RCC 7860 (cell line): ENCODE measurements at regions not wholly inside any gene's neighbourhood (a gene's known extent, or its start where the extent isn't known, plus 50 kb on each side); places are given as distances from the start of the nearest gene placed in this dataset.
"Not testable (repeated sequence)": the region's sequence is repeated elsewhere in the genome, so short reads cannot be mapped to it uniquely, and the experiment has no call there.

ENCODE experiments used
- DNase-seq: peaks from one replicate; pipeline ENCODE4 v3.0.0-alpha.2; 2015; ENCODE audit warnings: low spot score
- FAIRE-seq: peaks from 2 replicates; lab custom pipeline; 2012; peaks lifted over from hg19 to GRCh38; lab: Jason Lieb, UNC

DNA sequence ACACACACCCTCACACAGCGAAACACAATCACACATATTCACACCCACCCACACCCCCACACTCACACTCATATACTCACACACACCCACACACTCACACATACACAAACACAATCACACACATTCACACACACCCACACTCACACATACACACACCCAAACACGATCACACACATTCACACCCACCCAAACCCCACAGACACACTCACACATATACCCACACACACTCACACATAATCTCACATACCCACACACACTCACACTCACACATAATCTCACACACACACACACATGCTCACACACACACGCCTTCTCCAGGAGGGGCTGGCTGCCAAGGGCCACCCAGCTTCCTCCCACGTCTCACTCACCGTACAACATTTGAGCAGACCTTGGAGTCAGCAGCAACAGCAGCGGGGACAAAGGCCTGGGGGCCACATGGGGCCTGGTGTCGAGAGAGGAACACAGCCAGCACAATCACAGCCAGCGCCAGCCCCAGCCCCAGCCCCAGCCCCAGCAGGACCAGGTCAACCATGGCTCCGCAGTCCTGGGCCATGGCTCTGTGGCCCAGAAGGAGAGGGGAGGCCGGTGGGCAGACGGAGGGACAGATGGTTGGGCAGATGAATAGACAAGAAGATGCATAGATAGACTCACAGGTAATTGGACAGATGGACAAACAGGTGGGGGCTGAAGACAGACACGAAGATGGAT lies 932.9 kb downstream of the TUBA3C start:
- not testable (repeated sequence) for DNase-seq, FAIRE-seq

DNA sequence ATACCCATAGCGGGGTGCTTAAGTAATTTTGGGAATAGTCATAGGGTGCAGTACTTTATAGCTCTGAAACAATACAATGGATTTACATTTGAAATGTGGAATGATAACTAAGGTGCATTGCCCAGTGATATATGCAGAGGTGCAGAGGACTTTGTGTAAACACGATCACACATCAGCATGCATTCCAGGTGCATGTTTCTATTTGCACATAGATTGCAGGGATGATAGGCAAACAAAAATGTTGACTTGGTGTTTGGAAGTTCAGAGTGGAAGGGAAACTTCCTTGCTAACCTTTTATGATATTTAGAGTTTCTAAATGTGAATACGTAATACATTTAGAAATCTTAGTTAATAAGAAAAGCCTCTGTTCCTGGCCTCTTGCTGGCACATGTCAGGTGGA lies 941.5 kb downstream of the TUBA3C start:
- not testable (repeated sequence) for FAIRE-seq, DNase-seq

DNA sequence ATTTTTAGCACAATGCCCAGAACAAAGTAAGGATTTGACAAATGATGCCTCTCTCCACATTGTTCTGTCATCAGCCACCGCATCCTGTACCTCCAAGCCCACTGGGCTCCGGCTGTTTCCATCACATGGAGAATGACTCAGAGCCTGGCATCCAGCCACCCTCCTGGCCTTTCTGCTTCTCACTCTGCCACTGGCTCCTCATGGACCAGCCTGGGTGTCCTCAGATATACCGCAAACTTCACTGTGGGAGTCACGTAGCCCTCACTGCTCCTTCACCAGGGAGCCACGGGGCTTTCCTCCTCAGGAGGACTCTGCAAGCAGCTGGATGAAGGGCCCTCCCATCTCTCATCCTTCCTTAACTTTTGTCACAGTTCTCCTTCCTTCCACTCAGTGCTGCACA lies 943.0 kb downstream of the TUBA3C start:
- DNase-seq = peak; percentile 31

DNA sequence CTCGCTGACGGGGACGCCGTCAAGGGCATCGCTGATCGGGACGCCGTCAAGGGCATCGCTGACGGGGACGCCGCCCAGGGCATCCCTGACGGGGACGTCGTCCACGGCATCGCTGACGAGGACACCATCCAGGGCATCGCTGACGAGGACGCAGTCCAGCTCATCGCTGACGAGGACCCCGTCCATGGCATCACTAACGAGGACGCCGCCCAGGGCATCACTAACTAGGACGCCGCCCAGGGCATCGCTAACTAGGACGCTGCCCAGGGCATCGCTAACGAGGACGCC lies 945.2 kb downstream of the TUBA3C start:
- DNase-seq (no peak), FAIRE-seq (no peak)

More for the DNA sequence above, 943.0 kb downstream of the TUBA3C start:
- FAIRE-seq = not testable (repeated sequence)

DNA sequence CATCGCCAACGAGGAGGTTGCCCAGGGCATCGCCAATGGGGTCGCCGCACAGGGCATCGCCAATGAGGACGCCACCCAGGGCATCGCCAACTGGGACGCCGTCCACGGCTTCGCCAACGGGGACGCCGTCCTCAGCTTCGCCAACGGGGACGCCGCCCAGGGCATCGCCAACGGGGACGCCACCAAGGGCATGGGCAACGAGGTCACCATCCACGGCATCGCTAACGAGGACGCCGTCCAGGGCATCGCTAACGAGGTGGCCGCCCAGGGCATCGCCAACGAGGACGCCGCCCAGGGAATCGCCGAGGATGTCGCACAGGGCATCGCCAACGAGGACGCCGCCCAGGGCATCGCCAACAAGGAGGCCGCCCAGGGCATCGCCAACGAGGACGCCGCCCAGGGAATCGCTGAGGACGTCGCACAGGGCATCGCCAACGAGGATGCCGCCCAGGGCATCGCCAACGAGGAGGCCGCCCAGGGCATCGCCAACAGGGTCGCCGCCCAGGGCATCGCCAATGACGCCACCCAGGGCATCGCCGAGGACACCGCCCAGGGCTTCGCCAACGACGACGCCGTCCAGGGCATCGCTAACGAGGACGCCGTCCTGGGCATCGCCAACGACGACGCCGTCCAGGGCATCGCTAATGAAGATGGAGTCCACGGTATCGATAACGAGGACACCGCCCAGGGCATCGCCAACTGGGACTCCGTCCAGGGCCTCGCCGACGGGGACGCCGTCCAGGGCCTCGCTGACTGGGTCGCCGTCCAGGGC lies 945.7 kb downstream of the TUBA3C start:
- FAIRE-seq (no peak), DNase-seq (no peak)

DNA sequence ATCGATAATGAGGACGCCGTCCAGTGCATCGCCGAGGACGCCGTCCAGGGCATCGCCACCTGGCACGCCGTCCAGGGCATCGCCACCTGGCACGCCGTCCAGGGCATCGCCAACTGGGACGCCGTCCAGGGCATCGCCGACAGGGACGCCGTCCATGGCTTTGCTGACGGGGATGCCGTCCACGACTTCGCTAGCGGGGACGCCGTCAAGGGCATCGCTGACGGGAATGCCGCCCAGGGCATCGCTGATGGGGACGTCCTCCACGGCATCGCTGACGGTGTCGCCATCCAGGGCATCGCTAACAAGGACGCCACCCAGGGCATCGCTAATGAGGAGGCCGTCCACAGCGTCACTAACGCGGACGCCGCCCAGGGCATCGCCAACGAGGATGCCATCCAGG lies 946.5 kb downstream of the TUBA3C start:
- DNase-seq = no peak
- FAIRE-seq = no peak

DNA sequence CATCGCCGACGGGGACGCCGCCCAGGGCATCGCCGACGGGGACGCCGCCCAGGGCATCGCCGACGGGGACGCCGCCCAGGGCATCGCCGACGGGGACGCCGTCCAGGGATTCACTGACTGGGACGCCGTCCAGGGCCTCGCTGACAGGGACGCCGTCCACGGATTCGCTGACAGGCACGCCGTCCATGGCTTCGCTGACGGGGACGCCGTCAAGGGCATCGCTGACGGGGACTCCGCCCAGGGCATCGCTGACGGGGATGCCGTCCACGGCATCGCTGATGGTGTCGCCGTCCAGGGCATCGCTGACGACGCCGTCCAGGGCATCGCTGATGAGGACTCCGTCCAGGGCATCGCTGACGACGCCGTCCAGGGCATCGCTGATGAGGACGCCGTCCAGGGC lies 947.2 kb downstream of the TUBA3C start:
- not testable (repeated sequence) for FAIRE-seq, DNase-seq

DNA sequence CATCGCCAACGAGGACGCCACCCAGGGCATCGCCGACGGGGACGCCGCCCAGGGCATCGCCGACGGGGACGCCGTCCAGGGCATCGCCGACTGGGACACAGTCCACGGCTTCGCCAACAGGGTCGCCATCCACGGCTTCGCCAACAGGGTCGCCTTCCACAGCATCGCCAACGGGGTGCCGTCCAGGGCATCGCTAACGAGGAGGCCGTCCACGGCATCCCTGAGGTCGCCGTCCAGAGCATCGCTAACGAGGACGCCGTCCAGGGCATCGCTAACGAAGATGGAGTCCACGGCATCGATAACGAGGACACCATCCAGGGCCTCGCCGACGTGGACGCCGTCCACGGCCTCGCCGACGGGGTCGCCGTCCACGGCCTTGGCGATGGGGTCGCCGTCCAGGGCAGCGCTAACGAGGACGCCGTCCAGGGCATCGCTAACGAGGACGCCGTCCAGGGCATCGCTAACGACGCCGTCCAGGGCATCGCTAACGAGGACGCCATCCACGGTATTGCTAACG lies 947.8 kb downstream of the TUBA3C start:
- FAIRE-seq (no peak), DNase-seq (no peak)

DNA sequence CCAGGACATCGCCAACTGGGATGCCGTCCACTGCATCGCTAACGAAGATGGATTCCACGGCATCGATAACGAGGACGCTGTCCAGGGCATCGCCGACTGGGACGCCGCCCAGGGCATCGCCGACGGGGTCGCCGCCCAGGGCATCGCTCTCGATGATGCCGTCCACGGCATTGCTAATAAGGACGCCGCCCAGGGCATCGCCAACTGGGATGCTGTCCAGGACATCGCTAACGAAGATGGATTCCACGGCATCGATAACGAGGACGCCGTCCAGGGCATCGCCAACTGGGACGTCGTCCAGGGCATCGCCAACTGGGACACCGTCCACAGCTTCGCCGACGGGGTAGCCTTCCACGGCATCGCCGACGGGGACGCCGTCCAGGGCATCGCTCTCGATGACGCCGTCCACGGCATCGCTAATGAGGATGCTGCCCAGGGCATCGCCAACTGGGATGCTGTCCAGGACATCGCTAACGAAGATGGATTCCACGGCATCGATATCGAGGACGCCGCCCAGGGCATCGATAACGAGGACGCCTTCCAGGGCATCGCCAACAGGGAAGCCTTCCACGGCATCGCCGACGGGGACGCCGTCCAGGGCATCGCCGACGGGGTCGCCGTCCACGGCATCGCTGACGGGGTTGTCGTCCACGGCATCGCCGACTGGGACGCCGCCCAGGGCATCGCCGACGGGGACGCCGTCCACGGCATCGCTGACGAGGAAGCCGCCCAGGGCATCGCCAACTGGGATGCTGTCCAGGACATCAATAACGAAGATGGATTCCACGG lies 948.4 kb downstream of the TUBA3C start:
- FAIRE-seq (no peak), DNase-seq (no peak)

DNA sequence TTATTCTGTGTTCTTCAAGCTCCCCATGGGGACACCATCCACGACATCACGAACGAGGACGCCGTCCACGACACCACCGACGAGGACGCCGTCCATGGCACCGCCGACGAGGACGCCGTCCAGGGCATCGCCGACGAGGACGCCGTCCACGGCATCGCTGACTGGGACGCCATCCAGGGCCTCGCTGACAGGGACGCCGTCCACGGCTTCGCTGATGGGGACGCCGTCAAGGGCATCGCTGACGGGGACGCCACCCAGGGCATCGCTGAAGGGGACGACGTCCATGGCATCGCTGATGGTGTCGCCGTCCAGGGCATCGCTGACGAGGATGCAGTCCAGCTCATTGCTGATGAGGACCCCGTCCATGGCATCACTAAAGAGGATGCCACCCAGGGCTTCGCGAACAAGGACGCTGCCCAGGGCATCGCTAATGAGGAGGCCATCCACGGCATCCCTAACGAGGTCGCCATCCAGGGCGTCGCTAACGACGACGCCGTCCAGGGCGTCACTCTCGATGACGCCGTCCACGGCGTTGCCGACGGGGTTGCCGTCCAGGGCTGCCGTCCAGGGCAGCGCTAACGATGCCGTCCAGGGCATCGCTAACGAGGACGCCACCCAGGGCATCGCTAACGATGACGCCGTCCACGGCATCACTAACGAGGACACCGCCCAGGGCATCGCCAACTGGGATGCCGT lies 949.2 kb downstream of the TUBA3C start:
- FAIRE-seq = no peak
- DNase-seq = no peak

DNA sequence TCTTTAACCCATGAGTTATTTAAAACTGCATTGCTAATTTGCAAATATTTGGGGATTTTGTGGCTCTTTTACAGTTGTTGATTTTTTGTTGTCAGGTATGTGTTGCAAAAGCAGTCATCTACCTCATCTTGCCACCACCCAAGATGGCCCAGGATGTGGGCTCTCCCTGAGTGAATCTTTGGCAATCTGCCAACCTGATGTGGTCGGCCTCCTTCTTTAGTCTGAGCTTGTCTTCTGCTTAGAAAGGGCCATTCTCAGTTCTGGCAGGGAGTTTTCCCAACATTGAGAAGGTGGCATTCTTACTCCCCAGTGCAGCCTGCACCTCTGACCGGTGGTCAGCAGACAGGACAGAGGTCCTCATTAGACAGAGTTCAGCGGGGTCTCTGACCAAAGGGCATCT lies 957.2 kb downstream of the TUBA3C start:
- not testable (repeated sequence) for DNase-seq, FAIRE-seq

DNA sequence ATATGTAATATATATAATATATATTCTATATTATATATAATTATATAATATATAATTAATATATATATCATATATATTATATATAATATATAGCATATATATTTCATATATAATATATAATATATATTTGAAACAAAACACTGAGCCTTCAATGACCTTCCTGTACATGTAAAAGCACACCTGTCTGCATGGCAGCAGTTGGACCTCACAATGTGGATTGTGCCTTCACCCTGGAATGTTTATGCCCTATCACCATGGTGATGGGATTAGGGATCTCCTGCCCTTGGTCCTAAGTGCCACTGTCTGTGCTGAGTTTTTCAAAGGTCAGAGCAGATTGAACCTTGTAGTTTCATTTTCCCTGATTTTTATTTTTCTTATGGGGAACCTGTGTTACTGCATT lies 966.9 kb downstream of the TUBA3C start:
- not testable (repeated sequence) for FAIRE-seq, DNase-seq

DNA sequence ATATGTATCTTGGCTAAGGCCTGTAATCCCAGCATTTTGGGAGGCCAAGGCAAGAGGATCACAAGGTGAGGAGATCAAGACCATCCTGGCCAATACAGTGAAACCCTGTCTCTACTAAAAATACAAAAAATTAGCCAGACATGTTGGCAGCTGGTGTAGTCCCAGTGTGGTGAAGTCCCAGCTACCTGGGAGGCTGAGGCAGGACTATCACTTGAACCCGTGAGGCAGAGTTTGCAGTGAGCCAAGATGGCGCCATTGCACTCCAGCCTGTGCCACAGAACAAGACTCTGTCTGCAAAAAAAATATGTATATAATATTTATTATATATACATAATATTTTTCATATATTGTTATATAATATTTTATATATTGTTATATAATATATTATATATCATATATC lies 968.1 kb downstream of the TUBA3C start:
- FAIRE-seq, DNase-seq: not testable (repeated sequence)

DNA sequence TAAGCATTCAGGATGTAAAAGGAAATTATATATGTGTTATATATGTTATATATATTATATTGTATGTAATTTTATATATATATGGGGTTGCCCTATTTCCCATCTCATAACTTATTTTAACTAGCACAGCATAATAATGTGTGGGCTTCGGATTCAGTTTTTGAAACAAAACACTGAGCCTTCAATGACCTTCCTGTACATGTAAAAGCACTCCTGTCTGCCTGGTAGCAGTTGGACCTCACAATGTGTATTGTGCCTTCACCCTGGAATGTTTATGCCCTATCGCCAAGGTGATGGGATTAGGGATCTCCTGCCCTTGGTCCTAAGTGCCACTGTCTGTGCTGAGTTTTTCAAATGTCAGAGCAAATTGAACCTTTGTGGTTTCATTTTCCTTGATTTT lies 968.8 kb downstream of the TUBA3C start:
- DNase-seq = no peak
- FAIRE-seq = no peak

DNA sequence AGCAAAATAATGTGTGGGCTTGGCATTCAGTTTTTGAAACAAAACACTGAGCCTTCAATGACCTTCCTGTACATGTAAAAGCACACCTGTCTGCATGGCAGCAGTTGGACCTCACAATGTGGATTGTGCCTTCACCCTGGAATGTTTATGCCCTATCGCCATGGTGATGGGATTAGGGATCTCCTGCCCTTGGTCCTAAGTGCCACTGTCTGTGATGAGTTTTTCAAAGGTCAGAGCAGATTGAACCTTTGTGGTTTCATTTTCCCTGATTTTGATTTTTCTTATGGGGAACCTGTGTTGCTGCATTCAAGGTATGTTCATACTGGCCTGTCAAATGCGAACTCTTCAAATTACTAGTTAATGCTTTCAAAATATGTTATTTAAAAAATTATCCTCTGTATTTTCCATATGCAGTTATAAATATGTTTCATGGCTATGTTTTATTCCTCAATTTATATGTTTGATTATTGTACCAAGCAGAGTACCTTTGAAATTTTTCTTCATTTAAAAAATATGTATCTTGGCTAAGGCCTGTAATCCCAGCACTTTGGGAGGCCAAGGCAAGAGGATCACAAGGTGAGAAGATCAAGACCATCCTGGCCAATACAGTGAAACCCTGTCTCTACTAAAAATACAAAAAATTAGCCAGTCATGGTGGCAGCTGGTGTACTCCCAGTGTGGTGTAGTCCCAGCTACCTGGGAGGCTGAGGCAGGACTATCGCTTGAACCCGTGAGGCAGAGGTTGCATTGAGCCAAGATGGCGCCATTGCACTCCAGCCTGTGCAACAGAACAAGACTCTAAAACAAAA lies 969.7 kb downstream of the TUBA3C start:
- DNase-seq = peak; percentile 85
- not testable (repeated sequence) for FAIRE-seq

DNA sequence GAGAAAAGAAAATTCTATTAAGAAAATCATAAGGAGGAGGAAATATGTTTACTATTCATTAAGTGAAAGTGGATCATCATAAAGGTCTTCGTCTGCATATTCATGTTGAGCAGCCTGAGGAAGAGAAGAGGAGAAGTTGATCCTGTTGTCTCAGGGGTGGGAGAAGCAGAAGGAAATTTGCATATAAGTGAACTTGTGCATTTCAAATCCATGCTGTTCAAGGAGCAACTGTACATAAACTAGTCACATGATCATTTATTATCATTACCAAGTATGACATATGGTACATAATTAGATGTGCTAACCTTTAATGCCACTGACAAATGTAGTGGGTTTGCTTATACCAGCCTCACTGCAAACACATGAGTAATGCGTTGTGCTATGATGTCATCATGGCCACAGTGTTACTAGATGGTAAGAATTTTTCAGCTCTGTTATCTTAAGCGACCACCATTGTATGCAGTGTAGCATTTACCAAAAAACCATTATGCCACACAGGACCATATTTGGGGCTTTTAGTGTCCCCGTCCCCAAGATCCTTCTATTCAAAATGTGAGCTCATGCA lies 976.9 kb downstream of the TUBA3C start:
- FAIRE-seq, DNase-seq: not testable (repeated sequence)

DNA sequence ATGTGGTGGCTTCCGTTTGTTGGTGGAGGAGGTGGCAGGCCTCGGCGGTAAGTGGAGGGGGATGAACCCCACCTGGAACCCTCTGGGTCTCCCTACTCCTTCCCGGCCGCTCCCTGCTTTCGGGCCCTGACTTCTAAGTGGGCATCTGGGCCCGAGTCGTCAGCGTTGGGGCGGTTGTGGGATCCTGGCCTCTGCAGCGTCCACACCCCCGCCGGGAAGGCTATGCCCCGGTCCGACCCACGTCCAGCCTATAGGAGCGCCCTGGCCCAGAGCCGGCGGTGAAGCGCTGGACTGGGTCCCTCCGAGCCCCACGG lies 986.3 kb downstream of the TUBA3C start:
- FAIRE-seq = not testable (repeated sequence)

DNA sequence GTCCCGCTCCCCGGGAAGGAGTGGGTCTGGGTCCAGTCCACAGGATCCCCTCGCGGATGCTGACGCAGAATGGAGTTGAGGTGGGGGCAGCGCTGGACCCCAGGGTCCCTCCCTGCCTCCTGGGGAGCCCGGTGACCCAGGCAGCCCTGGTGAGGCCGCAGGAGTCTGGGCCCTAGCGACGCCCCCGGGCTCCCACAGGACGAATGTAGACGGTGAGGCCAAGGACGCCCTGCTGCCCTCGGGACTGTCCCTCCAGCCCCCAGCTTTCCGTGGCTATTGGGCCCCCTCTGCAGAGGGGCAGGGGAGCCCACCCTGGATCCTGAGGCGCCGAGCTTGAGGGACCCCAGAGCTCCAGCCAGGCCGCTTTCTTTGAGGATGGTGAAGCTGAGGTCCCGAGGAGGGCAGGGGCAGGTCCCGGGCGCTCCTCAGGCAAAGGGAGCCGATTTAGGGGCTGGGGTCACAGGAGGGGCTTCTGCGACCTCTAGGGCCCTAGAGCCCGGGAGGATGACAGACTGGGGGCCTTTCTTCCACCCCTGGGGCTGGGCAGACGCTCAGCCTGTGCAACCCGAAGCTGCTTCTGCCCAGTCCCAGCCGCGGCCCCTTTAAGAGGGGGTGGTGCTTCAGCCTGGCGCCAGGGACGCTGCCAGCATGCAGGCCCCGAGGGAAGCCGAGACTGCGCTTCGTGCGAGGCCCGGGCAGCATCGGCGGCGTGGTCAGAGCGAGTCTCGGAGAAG lies 986.8 kb downstream of the TUBA3C start:
- DNase-seq, FAIRE-seq: not testable (repeated sequence)

More for the DNA sequence above, 986.3 kb downstream of the TUBA3C start:
- not testable (repeated sequence) for DNase-seq

DNA sequence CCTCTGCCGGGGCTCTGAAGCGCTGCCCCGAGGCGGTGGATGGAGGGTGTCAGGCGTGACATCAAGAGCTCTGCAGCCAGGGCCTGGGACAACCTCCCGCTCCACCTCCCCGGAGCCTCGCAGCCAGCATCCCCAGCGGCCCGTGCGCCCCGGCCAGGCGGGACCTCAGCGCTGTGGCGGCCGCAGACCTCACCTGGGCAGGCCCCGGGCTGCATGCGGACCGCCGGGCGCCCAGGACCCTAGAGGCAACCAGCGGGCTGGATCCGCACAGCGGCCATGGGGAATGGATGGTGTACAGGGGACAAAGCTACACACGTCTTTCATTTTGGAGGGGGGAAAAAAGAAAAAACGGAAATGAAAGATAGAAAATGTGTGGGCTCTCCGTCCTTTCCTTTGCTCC lies 987.5 kb downstream of the TUBA3C start:
- not testable (repeated sequence) for DNase-seq, FAIRE-seq
